HepG2 (cell line): ENCODE measurements at regions not wholly inside any gene's neighbourhood (a gene's known extent, or its start where the extent isn't known, plus 50 kb on each side); places are given as distances from the start of the nearest gene placed in this dataset.
A peak's percentile ranks its signal among the peaks of the same experiment; 100 is the strongest.

ENCODE experiments used
- ARNT2 ChIP-seq: sonication (generic); formaldehyde crosslinking; IDR thresholded peaks from 2 replicates; pipeline ENCODE4 v1.8.0; 2022; ENCODE audit warnings: mild to moderate bottlenecking, low read depth, missing genetic modification reagents, moderate library complexity
- CHCHD3 ChIP-seq: sonication (generic); formaldehyde crosslinking; IDR thresholded peaks from 2 replicates; pipeline ENCODE4 v1.8.0; 2022; ENCODE audit warnings: mild to moderate bottlenecking, missing genetic modification reagents, moderate library complexity
- HNRNPLL ChIP-seq: fragments of 200-400 bp; formaldehyde crosslinking; IDR thresholded peaks from 2 replicates; pipeline ENCODE4 v1.6.1; 2017; ENCODE audit warnings: mild to moderate bottlenecking, low read depth, low read length; ENCODE audit not compliant: poor library complexity, severe bottlenecking
- HOXA3 ChIP-seq: sonication (generic); formaldehyde crosslinking; IDR thresholded peaks from 2 replicates; pipeline ENCODE4 v1.5.0; 2020; ENCODE audit warnings: missing genetic modification reagents
- KDM5A ChIP-seq: fragments of 200-600 bp; sonication (generic); IDR thresholded peaks from 2 replicates; pipeline ENCODE4 v1.7.0; 2018; ENCODE audit warnings: antibody characterized with exemption, mild to moderate bottlenecking, low read length, borderline replicate concordance
- KLF13 ChIP-seq: sonication (generic); formaldehyde crosslinking; IDR thresholded peaks from 2 replicates; pipeline ENCODE4 v1.4.0; 2020; ENCODE audit warnings: mild to moderate bottlenecking, missing genetic modification reagents
- POLR2G ChIP-seq: fragments of 200-400 bp; formaldehyde crosslinking; IDR thresholded peaks from 2 replicates; pipeline ENCODE4 v1.6.1; 2018; ENCODE audit warnings: mild to moderate bottlenecking, low read depth, low read length, moderate library complexity
- RARA ChIP-seq: IDR thresholded peaks from 2 replicates; pipeline ENCODE4 v1.6.1; 2016; ENCODE audit warnings: missing genetic modification reagents, missing compliant biosample characterization
- TFE3 ChIP-seq: IDR thresholded peaks from 2 replicates; pipeline ENCODE4 v1.6.1; 2016
- WIZ ChIP-seq: sonication (generic); formaldehyde crosslinking; IDR thresholded peaks from 2 replicates; pipeline ENCODE4 v1.5.1; 2020; ENCODE audit warnings: mild to moderate bottlenecking, missing genetic modification reagents
- ZBTB3 ChIP-seq: sonication (generic); formaldehyde crosslinking; IDR thresholded peaks from 2 replicates; pipeline ENCODE4 v1.4.0; 2020; ENCODE audit warnings: low read depth, mild to moderate bottlenecking, moderate library complexity, missing genetic modification reagents, borderline replicate concordance
- ZBTB34 ChIP-seq: sonication (generic); formaldehyde crosslinking; IDR thresholded peaks from 2 replicates; pipeline ENCODE4 v1.8.0; 2022; ENCODE audit warnings: mild to moderate bottlenecking, missing genetic modification reagents
- ZBTB7A ChIP-seq: sonication (generic); formaldehyde crosslinking; IDR thresholded peaks from 2 replicates; pipeline ENCODE4 v1.8.0; 2022; ENCODE audit warnings: mild to moderate bottlenecking, missing genetic modification reagents
- ZFX ChIP-seq: sonication (generic); formaldehyde crosslinking; IDR thresholded peaks from 2 replicates; pipeline ENCODE4 v1.4.0; 2020; ENCODE audit warnings: mild to moderate bottlenecking, low read depth, missing genetic modification reagents, moderate library complexity
- ZMAT3 ChIP-seq: sonication (generic); formaldehyde crosslinking; conservative IDR thresholded peaks from 2 replicates; pipeline ENCODE4 v1.7.0; 2021; ENCODE audit warnings: missing genetic modification reagents
- ZNF496 ChIP-seq: sonication (generic); formaldehyde crosslinking; IDR thresholded peaks from 2 replicates; pipeline ENCODE4 v1.8.1; 2023; ENCODE audit warnings: mild to moderate bottlenecking, moderate library complexity, missing genetic modification reagents; ENCODE audit not compliant: insufficient replicate concordance
- ZNF577 ChIP-seq: sonication (generic); formaldehyde crosslinking; IDR thresholded peaks from 2 replicates; pipeline ENCODE4 v1.4.0; 2020; ENCODE audit warnings: mild to moderate bottlenecking, low read depth, missing genetic modification reagents, borderline replicate concordance
- ZNF607 ChIP-seq: sonication (generic); formaldehyde crosslinking; IDR thresholded peaks from 2 replicates; pipeline ENCODE4 v1.5.1; 2020; ENCODE audit warnings: missing genetic modification reagents, mild to moderate bottlenecking, borderline replicate concordance
- ZNF775 ChIP-seq: sonication (generic); formaldehyde crosslinking; IDR thresholded peaks from 2 replicates; pipeline ENCODE4 v1.4.0; 2020; ENCODE audit warnings: missing genetic modification reagents, mild to moderate bottlenecking, moderate library complexity, borderline replicate concordance
- TF ChIP-seq, protein P1 (sequence below): IDR thresholded peaks from 2 replicates; pipeline ENCODE4 v1.6.1; 2016; ENCODE audit warnings: low read depth, borderline replicate concordance
- TF ChIP-seq, protein P2 (sequence below): sonication (generic); formaldehyde crosslinking; IDR thresholded peaks from 2 replicates; pipeline ENCODE4 v1.4.0; 2020; ENCODE audit warnings: low read depth, missing genetic modification reagents
- TF ChIP-seq, protein P3 (sequence below): sonication (generic); formaldehyde crosslinking; IDR thresholded peaks from 2 replicates; pipeline ENCODE4 v1.8.1; 2023; ENCODE audit warnings: mild to moderate bottlenecking, missing genetic modification reagents

DNA sequence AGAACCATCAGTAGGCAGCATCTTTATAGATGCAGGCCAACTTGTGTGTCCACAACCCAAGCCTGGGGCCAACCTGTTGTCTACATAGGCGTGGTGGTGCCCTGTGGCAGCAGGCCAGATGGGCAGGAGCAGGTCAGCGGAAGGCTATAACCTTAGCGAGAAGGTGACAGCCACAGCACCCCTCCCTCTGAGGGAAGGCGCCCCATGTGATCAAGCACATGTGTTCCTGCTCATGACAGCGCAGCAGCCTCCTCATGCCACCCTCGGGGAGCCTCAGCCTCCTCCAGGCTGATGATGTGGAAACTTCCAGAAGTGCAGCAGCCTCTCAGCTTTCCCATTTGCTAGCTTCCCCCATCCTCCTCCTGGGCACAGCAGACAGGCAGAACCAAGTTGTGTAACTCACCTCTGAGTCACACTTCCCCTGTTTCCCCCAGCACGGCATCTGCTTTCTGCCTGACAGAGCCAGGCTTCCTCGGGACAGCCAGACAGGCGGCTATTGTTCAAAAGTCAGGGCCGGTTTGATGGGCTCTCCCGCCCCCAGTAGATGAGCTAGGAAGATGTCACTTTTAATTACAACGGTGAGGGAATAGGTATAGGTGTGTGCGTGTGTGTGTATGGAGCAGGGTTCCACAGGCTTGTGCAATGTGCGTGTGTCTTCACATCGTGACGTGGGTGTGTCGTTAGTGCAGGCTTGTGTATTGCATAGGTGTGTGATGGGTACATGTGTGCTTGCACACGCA lies 312.0 kb upstream of the ZMIZ1 start (continued):
- TF ChIP-seq ZNF775 (CRISPR knock-in tag) (no peak), ARNT2 (CRISPR knock-in tag) (no peak), HNRNPLL (no peak), ZBTB7A (CRISPR knock-in tag) (no peak), POLR2G (no peak), ZBTB3 (CRISPR knock-in tag) (no peak), HOXA3 (CRISPR knock-in tag) (no peak), RARA (peak; percentile 84), ZNF496 (CRISPR knock-in tag) (no peak), ZFX (CRISPR knock-in tag) (no peak), KLF13 (CRISPR knock-in tag) (no peak), KDM5A (no peak), ZBTB34 (CRISPR knock-in tag) (no peak), TFE3 (CRISPR knock-in tag) (0 out of 2 replicates have a peak, but pooled peaks have one; percentile 17), ZNF577 (CRISPR knock-in tag) (no peak), ZNF607 (CRISPR knock-in tag) (no peak), WIZ (CRISPR knock-in tag) (no peak), CHCHD3 (CRISPR knock-in tag) (no peak), ZMAT3 (CRISPR knock-in tag) (no peak)
- TF ChIP-seq, protein P1, sequence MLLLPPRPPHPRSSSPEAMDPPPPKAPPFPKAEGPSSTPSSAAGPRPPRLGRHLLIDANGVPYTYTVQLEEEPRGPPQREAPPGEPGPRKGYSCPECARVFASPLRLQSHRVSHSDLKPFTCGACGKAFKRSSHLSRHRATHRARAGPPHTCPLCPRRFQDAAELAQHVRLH (CRISPR knock-in tag), result peak; percentile 57; the same call in 1 of the 2 replicates
- TF ChIP-seq, protein P2, sequence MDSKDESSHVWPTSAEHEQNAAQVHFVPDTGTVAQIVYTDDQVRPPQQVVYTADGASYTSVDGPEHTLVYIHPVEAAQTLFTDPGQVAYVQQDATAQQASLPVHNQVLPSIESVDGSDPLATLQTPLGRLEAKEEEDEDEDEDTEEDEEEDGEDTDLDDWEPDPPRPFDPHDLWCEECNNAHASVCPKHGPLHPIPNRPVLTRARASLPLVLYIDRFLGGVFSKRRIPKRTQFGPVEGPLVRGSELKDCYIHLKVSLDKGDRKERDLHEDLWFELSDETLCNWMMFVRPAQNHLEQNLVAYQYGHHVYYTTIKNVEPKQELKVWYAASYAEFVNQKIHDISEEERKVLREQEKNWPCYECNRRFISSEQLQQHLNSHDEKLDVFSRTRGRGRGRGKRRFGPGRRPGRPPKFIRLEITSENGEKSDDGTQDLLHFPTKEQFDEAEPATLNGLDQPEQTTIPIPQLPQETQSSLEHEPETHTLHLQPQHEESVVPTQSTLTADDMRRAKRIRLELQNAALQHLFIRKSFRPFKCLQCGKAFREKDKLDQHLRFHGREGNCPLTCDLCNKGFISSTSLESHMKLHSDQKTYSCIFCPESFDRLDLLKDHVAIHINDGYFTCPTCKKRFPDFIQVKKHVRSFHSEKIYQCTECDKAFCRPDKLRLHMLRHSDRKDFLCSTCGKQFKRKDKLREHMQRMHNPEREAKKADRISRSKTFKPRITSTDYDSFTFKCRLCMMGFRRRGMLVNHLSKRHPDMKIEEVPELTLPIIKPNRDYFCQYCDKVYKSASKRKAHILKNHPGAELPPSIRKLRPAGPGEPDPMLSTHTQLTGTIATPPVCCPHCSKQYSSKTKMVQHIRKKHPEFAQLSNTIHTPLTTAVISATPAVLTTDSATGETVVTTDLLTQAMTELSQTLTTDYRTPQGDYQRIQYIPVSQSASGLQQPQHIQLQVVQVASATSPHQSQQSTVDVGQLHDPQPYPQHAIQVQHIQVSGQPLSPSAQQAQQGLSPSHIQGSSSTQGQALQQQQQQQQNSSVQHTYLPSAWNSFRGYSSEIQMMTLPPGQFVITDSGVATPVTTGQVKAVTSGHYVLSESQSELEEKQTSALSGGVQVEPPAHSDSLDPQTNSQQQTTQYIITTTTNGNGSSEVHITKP, result no peak
- TF ChIP-seq, protein P3, sequence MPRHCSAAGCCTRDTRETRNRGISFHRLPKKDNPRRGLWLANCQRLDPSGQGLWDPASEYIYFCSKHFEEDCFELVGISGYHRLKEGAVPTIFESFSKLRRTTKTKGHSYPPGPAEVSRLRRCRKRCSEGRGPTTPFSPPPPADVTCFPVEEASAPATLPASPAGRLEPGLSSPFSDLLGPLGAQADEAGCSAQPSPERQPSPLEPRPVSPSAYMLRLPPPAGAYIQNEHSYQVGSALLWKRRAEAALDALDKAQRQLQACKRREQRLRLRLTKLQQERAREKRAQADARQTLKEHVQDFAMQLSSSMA (CRISPR knock-in tag), result no peak
